WTC11 (cell line): ENCODE measurements at regions not wholly inside any gene's neighbourhood (a gene's known extent, or its start where the extent isn't known, plus 50 kb on each side); places are given as distances from the start of the nearest gene placed in this dataset.

Source experiments
- ATAC-seq: fragments of 200-7000 bp; cut with Tn5 transposase; 2 replicates; pipeline ENCODE4 v1.10.0; 2021; ENCODE audit warnings: mild to moderate bottlenecking, moderate library complexity
- CTCF ChIA-PET: fragments of 300-600 bp; sonication (Branson Sonifier 250); formaldehyde crosslinking; loops from one replicate; lab custom pipeline; 2021; ENCODE audit warnings: antibody characterized with exemption; lab: Charles Lee
- POLR2A ChIA-PET: fragments of 350-600 bp; sonication (Branson Sonifier 250); formaldehyde crosslinking; loops from one replicate; lab custom pipeline; 2021; ENCODE audit warnings: antibody characterized with exemption; lab: Charles Lee
- DNase-seq: peaks from one replicate; pipeline ENCODE4 v3.0.0; 2021; ENCODE audit warnings: low spot score
- H3K27ac Mint-ChIP-seq: 2 replicates; pipeline ENCODE4 v1.8.0; 2021; ENCODE audit warnings: mixed read lengths
- H3K27me3 Mint-ChIP-seq: 2 replicates; pipeline ENCODE4 v1.8.0; 2021; ENCODE audit warnings: low read depth, mild to moderate bottlenecking, moderate library complexity, mixed read lengths
- H3K36me3 Mint-ChIP-seq: 2 replicates; pipeline ENCODE4 v1.8.0; 2021; ENCODE audit warnings: mixed read lengths
- H3K4me1 Mint-ChIP-seq: 2 replicates; pipeline ENCODE4 v1.8.0; 2022; ENCODE audit warnings: mixed read lengths
- H3K4me3 Mint-ChIP-seq: 2 replicates; pipeline ENCODE4 v1.8.0; 2021; ENCODE audit warnings: mild to moderate bottlenecking, moderate library complexity, mixed read lengths
- H3K9me3 Mint-ChIP-seq: 2 replicates; pipeline ENCODE4 v1.8.0; 2021; ENCODE audit warnings: mixed read lengths
- ATF2 ChIP-seq: sonication (generic); formaldehyde crosslinking; IDR thresholded peaks from 2 replicates; pipeline ENCODE4 v1.8.1; 2022; ENCODE audit warnings: low read depth, missing genetic modification reagents, borderline replicate concordance
- CDX4 ChIP-seq: fragments of 250-450 bp; sonication (Bioruptor Pico); IDR thresholded peaks from 2 replicates; pipeline ENCODE4 v1.9.0; 2021; ENCODE audit warnings: moderate library complexity, mild to moderate bottlenecking, inconsistent platforms, borderline replicate concordance
- CREB1 ChIP-seq: sonication (generic); formaldehyde crosslinking; IDR thresholded peaks from 2 replicates; pipeline ENCODE4 v1.8.0; 2023; ENCODE audit warnings: mild to moderate bottlenecking, missing genetic modification reagents
- ELF4 ChIP-seq: sonication (generic); formaldehyde crosslinking; IDR thresholded peaks from 2 replicates; pipeline ENCODE4 v1.8.1; 2022; ENCODE audit warnings: low read depth, mild to moderate bottlenecking, moderate library complexity, missing genetic modification reagents
- ETV6 ChIP-seq: sonication (generic); formaldehyde crosslinking; IDR thresholded peaks from 2 replicates; pipeline ENCODE4 v1.8.1; 2022; ENCODE audit warnings: mild to moderate bottlenecking, missing genetic modification reagents
- FOXP1 ChIP-seq: sonication (generic); formaldehyde crosslinking; IDR thresholded peaks from 2 replicates; pipeline ENCODE4 v1.8.0; 2022; ENCODE audit warnings: missing genetic modification reagents, mild to moderate bottlenecking, moderate library complexity, borderline replicate concordance
- HMGA2 ChIP-seq: fragments of 250-450 bp; sonication (Bioruptor Pico); IDR thresholded peaks from 2 replicates; pipeline ENCODE4 v1.4.0; 2021; ENCODE audit warnings: mild to moderate bottlenecking, moderate library complexity
- JUN ChIP-seq: sonication (generic); formaldehyde crosslinking; IDR thresholded peaks from 2 replicates; pipeline ENCODE4 v1.8.0; 2023; ENCODE audit warnings: mild to moderate bottlenecking, missing genetic modification reagents
- KAT7 ChIP-seq: sonication (generic); formaldehyde crosslinking; IDR thresholded peaks from 2 replicates; pipeline ENCODE4 v1.8.1; 2023; ENCODE audit warnings: missing genetic modification reagents, mild to moderate bottlenecking, borderline replicate concordance
- MAX ChIP-seq: sonication (generic); formaldehyde crosslinking; IDR thresholded peaks from 2 replicates; pipeline ENCODE4 v1.8.0; 2022; ENCODE audit warnings: mild to moderate bottlenecking, missing genetic modification reagents
- MXD4 ChIP-seq: fragments of 250-450 bp; sonication (Bioruptor Pico); IDR thresholded peaks from 2 replicates; pipeline ENCODE4 v1.8.0; 2021; ENCODE audit warnings: mild to moderate bottlenecking, moderate library complexity, borderline replicate concordance
- MYBL2 ChIP-seq: sonication (generic); formaldehyde crosslinking; IDR thresholded peaks from 2 replicates; pipeline ENCODE4 v1.8.1; 2023; ENCODE audit warnings: mild to moderate bottlenecking, moderate library complexity, missing genetic modification reagents
- NR3C1 ChIP-seq: sonication (generic); formaldehyde crosslinking; conservative IDR thresholded peaks from 2 replicates; pipeline ENCODE4 v1.8.1; 2023; ENCODE audit warnings: low read depth, mild to moderate bottlenecking, missing genetic modification reagents
- RELA ChIP-seq: sonication (generic); formaldehyde crosslinking; IDR thresholded peaks from 2 replicates; pipeline ENCODE4 v1.8.1; 2022; ENCODE audit warnings: missing genetic modification reagents, mild to moderate bottlenecking, borderline replicate concordance
- TP53 ChIP-seq: sonication (generic); formaldehyde crosslinking; IDR thresholded peaks from 2 replicates; pipeline ENCODE4 v1.8.1; 2023; ENCODE audit warnings: mild to moderate bottlenecking, missing genetic modification reagents
- ZMAT4 ChIP-seq: fragments of 250-450 bp; sonication (Bioruptor Pico); IDR thresholded peaks from 2 replicates; pipeline ENCODE4 v1.9.0; 2021; ENCODE audit warnings: mild to moderate bottlenecking
- ZNF263 ChIP-seq: sonication (generic); formaldehyde crosslinking; IDR thresholded peaks from 2 replicates; pipeline ENCODE4 v1.8.1; 2022; ENCODE audit warnings: low read depth, mild to moderate bottlenecking, moderate library complexity, missing genetic modification reagents
- ZNF281 ChIP-seq: sonication (generic); formaldehyde crosslinking; IDR thresholded peaks from 2 replicates; pipeline ENCODE4 v1.8.0; 2023; ENCODE audit warnings: mild to moderate bottlenecking, missing genetic modification reagents
- TF ChIP-seq, protein P1 (sequence below): sonication (generic); formaldehyde crosslinking; IDR thresholded peaks from 2 replicates; pipeline ENCODE4 v1.8.0; 2022; ENCODE audit warnings: mild to moderate bottlenecking, missing genetic modification reagents
- TF ChIP-seq, protein P2 (sequence below): sonication (generic); formaldehyde crosslinking; IDR thresholded peaks from 2 replicates; pipeline ENCODE4 v1.8.0; 2023; ENCODE audit warnings: missing genetic modification reagents, mild to moderate bottlenecking, borderline replicate concordance

DNA sequence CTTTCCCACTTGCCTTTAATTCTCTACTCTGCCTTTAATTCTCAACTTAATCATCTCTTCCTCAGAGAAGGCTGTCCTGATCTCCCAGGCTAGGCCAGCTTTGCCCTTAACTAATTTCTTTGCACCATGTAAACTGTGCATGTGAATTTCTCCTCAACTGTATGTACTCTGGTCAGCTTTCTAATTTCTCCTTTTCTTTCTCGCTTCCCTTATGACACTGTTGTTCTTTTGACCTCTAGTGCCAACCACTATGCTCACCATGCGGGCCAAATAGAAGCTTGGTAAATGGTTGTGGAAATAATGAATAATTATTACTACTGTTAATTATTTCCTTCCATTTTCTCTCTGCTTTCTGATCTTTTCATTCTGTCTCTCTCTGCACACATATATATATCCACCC lies 269.0 kb upstream of the CRBN start (continued):
- TF ChIP-seq ETV6 (CRISPR knock-in tag) (no peak), ZNF281 (CRISPR knock-in tag) (no peak), JUN (CRISPR knock-in tag) (no peak), KAT7 (CRISPR knock-in tag) (no peak), ELF4 (CRISPR knock-in tag) (no peak), FOXP1 (CRISPR knock-in tag) (no peak), MYBL2 (CRISPR knock-in tag) (no peak), ZMAT4 (CRISPR knock-in tag) (no peak), MXD4 (CRISPR knock-in tag) (no peak), CDX4 (CRISPR knock-in tag) (no peak), HMGA2 (CRISPR knock-in tag) (no peak), ATF2 (CRISPR knock-in tag) (no peak), ZNF263 (CRISPR knock-in tag) (no peak)
- TF ChIP-seq, protein P1, sequence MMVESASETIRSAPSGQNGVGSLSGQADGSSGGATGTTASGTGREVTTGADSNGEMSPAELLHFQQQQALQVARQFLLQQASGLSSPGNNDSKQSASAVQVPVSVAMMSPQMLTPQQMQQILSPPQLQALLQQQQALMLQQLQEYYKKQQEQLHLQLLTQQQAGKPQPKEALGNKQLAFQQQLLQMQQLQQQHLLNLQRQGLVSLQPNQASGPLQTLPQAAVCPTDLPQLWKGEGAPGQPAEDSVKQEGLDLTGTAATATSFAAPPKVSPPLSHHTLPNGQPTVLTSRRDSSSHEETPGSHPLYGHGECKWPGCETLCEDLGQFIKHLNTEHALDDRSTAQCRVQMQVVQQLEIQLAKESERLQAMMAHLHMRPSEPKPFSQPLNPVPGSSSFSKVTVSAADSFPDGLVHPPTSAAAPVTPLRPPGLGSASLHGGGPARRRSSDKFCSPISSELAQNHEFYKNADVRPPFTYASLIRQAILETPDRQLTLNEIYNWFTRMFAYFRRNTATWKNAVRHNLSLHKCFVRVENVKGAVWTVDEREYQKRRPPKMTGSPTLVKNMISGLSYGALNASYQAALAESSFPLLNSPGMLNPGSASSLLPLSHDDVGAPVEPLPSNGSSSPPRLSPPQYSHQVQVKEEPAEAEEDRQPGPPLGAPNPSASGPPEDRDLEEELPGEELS (CRISPR knock-in tag): no peak
- TF ChIP-seq, protein P2, sequence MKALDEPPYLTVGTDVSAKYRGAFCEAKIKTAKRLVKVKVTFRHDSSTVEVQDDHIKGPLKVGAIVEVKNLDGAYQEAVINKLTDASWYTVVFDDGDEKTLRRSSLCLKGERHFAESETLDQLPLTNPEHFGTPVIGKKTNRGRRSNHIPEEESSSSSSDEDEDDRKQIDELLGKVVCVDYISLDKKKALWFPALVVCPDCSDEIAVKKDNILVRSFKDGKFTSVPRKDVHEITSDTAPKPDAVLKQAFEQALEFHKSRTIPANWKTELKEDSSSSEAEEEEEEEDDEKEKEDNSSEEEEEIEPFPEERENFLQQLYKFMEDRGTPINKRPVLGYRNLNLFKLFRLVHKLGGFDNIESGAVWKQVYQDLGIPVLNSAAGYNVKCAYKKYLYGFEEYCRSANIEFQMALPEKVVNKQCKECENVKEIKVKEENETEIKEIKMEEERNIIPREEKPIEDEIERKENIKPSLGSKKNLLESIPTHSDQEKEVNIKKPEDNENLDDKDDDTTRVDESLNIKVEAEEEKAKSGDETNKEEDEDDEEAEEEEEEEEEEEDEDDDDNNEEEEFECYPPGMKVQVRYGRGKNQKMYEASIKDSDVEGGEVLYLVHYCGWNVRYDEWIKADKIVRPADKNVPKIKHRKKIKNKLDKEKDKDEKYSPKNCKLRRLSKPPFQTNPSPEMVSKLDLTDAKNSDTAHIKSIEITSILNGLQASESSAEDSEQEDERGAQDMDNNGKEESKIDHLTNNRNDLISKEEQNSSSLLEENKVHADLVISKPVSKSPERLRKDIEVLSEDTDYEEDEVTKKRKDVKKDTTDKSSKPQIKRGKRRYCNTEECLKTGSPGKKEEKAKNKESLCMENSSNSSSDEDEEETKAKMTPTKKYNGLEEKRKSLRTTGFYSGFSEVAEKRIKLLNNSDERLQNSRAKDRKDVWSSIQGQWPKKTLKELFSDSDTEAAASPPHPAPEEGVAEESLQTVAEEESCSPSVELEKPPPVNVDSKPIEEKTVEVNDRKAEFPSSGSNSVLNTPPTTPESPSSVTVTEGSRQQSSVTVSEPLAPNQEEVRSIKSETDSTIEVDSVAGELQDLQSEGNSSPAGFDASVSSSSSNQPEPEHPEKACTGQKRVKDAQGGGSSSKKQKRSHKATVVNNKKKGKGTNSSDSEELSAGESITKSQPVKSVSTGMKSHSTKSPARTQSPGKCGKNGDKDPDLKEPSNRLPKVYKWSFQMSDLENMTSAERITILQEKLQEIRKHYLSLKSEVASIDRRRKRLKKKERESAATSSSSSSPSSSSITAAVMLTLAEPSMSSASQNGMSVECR: no peak

DNA sequence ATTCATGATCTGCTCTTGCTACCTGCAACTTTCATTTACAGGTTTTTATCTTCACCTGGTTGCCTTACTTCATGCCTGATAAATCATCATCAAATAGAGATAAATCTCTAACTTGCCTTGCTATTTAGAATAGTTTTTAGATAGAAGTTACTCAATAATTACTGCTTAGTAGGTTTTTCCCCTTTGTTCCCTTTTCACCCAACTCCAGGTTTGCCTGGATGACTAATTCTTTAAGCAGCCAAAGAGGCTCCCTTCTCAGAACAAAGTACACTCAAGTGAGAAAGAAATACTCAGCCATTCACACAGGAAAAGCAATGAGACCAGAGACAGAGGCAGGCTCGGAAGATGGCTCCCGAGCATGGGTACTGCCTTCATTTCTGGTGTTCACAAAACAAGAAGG lies 268.1 kb upstream of the CRBN start:
- ChIA-PET POLR2A (no interaction called here), CTCF (no interaction called here)
- Mint-ChIP-seq H3K27ac (no peak overlapping the region), H3K4me1 (peaks cover 4% of the 10 kb centered on the region; the same call in 1 of the 2 replicates)
- no peak for DNase-seq
- TF ChIP-seq TP53 (CRISPR knock-in tag): no peak
- no peak for TF ChIP-seq CREB1
- no peak for TF ChIP-seq CDX4 (CRISPR knock-in tag)
- TF ChIP-seq RELA (CRISPR knock-in tag): no peak
- no peak for TF ChIP-seq NR3C1 (CRISPR knock-in tag)
- TF ChIP-seq MAX (CRISPR knock-in tag): no peak
- TF ChIP-seq, all 79 proteins: peak for 0
- peaks cover 61% of the 10 kb centered on the region for H3K9me3 Mint-ChIP-seq
- ATAC-seq: no peak
- H3K36me3 Mint-ChIP-seq: peaks cover 13% of the 10 kb centered on the region
- H3K4me3 Mint-ChIP-seq: no peak overlapping the region
- H3K27me3 Mint-ChIP-seq: peaks cover 8% of the 10 kb centered on the region; the same call in 1 of the 2 replicates
